Gastroesophageal sphincter (tissue), 3 donors: ENCODE measurements at regions not wholly inside any gene's neighbourhood (a gene's known extent, or its start where the extent isn't known, plus 50 kb on each side); places are given as distances from the start of the nearest gene placed in this dataset.

Experiments
- POLR2A ChIP-seq, 2 donors: fragments of 450-650 bp; IDR thresholded peaks; one replicate each; pipeline ENCODE4 v1.6.1; 2017; ENCODE audit warnings: antibody characterized with exemption in 2 of 2, mild to moderate bottlenecking in 2 of 2, moderate library complexity in 1 of 2
- POLR2AphosphoS5 ChIP-seq: sonication (generic); formaldehyde crosslinking; IDR thresholded peaks from one replicate; pipeline ENCODE4 v1.6.1; 2017; ENCODE audit warnings: antibody characterized with exemption
- TF ChIP-seq, protein P1 (sequence below), 4 experiments: fragments of 200-600 bp in 2 of 4; fragments of 450-650 bp in 2 of 4; sonication (generic) in 1 of 4; IDR thresholded peaks; one replicate each; pipeline ENCODE4 v1.5.1; 2017 to 2019; ENCODE audit warnings: antibody characterized with exemption in 4 of 4, mild to moderate bottlenecking in 2 of 4, moderate library complexity in 2 of 4

- TF ChIP-seq, protein P1, sequence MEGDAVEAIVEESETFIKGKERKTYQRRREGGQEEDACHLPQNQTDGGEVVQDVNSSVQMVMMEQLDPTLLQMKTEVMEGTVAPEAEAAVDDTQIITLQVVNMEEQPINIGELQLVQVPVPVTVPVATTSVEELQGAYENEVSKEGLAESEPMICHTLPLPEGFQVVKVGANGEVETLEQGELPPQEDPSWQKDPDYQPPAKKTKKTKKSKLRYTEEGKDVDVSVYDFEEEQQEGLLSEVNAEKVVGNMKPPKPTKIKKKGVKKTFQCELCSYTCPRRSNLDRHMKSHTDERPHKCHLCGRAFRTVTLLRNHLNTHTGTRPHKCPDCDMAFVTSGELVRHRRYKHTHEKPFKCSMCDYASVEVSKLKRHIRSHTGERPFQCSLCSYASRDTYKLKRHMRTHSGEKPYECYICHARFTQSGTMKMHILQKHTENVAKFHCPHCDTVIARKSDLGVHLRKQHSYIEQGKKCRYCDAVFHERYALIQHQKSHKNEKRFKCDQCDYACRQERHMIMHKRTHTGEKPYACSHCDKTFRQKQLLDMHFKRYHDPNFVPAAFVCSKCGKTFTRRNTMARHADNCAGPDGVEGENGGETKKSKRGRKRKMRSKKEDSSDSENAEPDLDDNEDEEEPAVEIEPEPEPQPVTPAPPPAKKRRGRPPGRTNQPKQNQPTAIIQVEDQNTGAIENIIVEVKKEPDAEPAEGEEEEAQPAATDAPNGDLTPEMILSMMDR (IDR thresholded peaks at IDR 0.05) = no peak
- TF ChIP-seq POLR2A (IDR thresholded peaks at IDR 0.05) (no peak), POLR2AphosphoS5 (no peak)
Measured at GRCh38 chr11:45096636-45097035, 49.8 kb upstream of the PRDM11 start.
